HepG2 (cell line): ENCODE measurements at regions not wholly inside any gene's neighbourhood (a gene's known extent, or its start where the extent isn't known, plus 50 kb on each side); places are given as distances from the start of the nearest gene placed in this dataset.

Experiments used
- FOXK1 ChIP-seq: sonication (generic); formaldehyde crosslinking; IDR thresholded peaks from 2 replicates; pipeline ENCODE4 v1.4.0; 2020; ENCODE audit warnings: low read depth, missing genetic modification reagents, borderline replicate concordance
- FOXO1 ChIP-seq: sonication (generic); formaldehyde crosslinking; IDR thresholded peaks from 2 replicates; pipeline ENCODE4 v1.4.0; 2020; ENCODE audit warnings: missing genetic modification reagents
- MAFK ChIP-seq, 2 experiments: IDR thresholded peaks in 1 of 2; conservative IDR thresholded peaks in 1 of 2; 2 replicates each; pipeline ENCODE4 v1.6.1; 2011; ENCODE audit warnings: improper control_type of control experiment in 2 of 2, low read length in 2 of 2
- MLXIP ChIP-seq: sonication (generic); formaldehyde crosslinking; IDR thresholded peaks from 2 replicates; pipeline ENCODE4 v1.9.0; 2021; ENCODE audit warnings: missing genetic modification reagents, borderline replicate concordance
- POLR2AphosphoS2 ChIP-seq: IDR thresholded peaks from 2 replicates; pipeline ENCODE4 v1.6.1; 2011; ENCODE audit warnings: low read depth, low read length, improper control_type of control experiment
- PRDM4 ChIP-seq: sonication (generic); formaldehyde crosslinking; IDR thresholded peaks from 2 replicates; pipeline ENCODE4 v1.9.0; 2021; ENCODE audit warnings: missing genetic modification reagents, borderline replicate concordance
- SALL2 ChIP-seq: sonication (generic); formaldehyde crosslinking; IDR thresholded peaks from 2 replicates; pipeline ENCODE4 v1.8.1; 2023; ENCODE audit warnings: mild to moderate bottlenecking, missing genetic modification reagents, inconsistent platforms
- SNAPC2 ChIP-seq: sonication (generic); formaldehyde crosslinking; IDR thresholded peaks from 2 replicates; pipeline ENCODE4 v1.8.1; 2022; ENCODE audit warnings: mild to moderate bottlenecking, missing genetic modification reagents
- SOX5 ChIP-seq: IDR thresholded peaks from 2 replicates; pipeline ENCODE4 v1.6.1; 2016; ENCODE audit warnings: borderline replicate concordance
- TERF1 ChIP-seq: sonication (generic); formaldehyde crosslinking; IDR thresholded peaks from 2 replicates; pipeline ENCODE4 v1.8.0; 2022; ENCODE audit warnings: mild to moderate bottlenecking, missing genetic modification reagents, moderate library complexity
- TP53 ChIP-seq: sonication (generic); formaldehyde crosslinking; conservative IDR thresholded peaks from 2 replicates; pipeline ENCODE4 v1.4.0; 2020; ENCODE audit warnings: missing genetic modification reagents
- XBP1 ChIP-seq: sonication (generic); formaldehyde crosslinking; IDR thresholded peaks from 2 replicates; pipeline ENCODE4 v1.5.0; 2020; ENCODE audit warnings: missing genetic modification reagents
- ZNF687 ChIP-seq: sonication (generic); formaldehyde crosslinking; IDR thresholded peaks from 2 replicates; pipeline ENCODE4 v1.5.1; 2020; ENCODE audit warnings: mild to moderate bottlenecking, missing genetic modification reagents, moderate library complexity
- ZNF724P ChIP-seq: sonication (generic); formaldehyde crosslinking; IDR thresholded peaks from 2 replicates; pipeline ENCODE4 v1.8.0; 2022; ENCODE audit warnings: missing genetic modification reagents, borderline replicate concordance
- ZNF784 ChIP-seq: sonication (generic); formaldehyde crosslinking; IDR thresholded peaks from 2 replicates; pipeline ENCODE4 v1.5.1; 2020; ENCODE audit warnings: missing genetic modification reagents, mild to moderate bottlenecking, borderline replicate concordance

- TF ChIP-seq MLXIP (CRISPR knock-in tag) (peak; percentile 83; the same call in 1 of the 2 replicates), SOX5 (peak; percentile 98), POLR2AphosphoS2 (no peak), ZNF724P (CRISPR knock-in tag) (peak; percentile 86), TP53 (CRISPR knock-in tag) (no peak; the same call in 1 of the 2 replicates), SALL2 (peak; percentile 83), TERF1 (CRISPR knock-in tag) (no peak), FOXO1 (CRISPR knock-in tag) (peak; percentile 100), ZNF784 (CRISPR knock-in tag) (peak; percentile 84), PRDM4 (CRISPR knock-in tag) (0 out of 2 replicates have a peak, but pooled peaks have one; percentile 35), FOXK1 (peak; percentile 98), MAFK (conservative IDR thresholded peaks at IDR 0.05 in 1 of 2, IDR thresholded peaks at IDR 0.05 in 1 of 2; ENCODE audit: low read length in 2 of 2) (no peak; a peak in 1 of 4 replicates), XBP1 (CRISPR knock-in tag) (no peak), ZNF687 (peak; percentile 46; the same call in 1 of the 2 replicates), SNAPC2 (CRISPR knock-in tag) (no peak; the same call in 1 of the 2 replicates)
Observed at GRCh38 chr17:72399608-72400487, 279.0 kb downstream of the SOX9 start (continued).
